HCT116 (cell line): ENCODE measurements at regions not wholly inside any gene's neighbourhood (a gene's known extent, or its start where the extent isn't known, plus 50 kb on each side); places are given as distances from the start of the nearest gene placed in this dataset.

Experiments used
- ATAC-seq: fragments of 200-7000 bp; cut with Tn5 transposase; 2 replicates; pipeline ENCODE4 v1.9.1; 2020; ENCODE audit warnings: mild to moderate bottlenecking, moderate library complexity
- BruUV-seq: library from RNA; stranded (reverse); fragments of 400-500 nt; replicated peaks from 2 replicates; lab custom pipeline; 2021; lab: Mats Ljungman, UMichigan
- CTCF ChIA-PET: fragments of 300-600 bp; sonication (Branson Sonifier 250); formaldehyde crosslinking; loops from one replicate; lab custom pipeline; 2021; ENCODE audit warnings: antibody characterized with exemption; lab: Charles Lee
- POLR2A ChIA-PET: fragments of 300-600, 350-600 bp; sonication (Branson Sonifier 250); formaldehyde crosslinking; loops from one replicate; lab custom pipeline; 2021; ENCODE audit warnings: antibody characterized with exemption; lab: Charles Lee
- RAD21 ChIA-PET, 2 experiments: fragments of 300-600 bp; sonication (Branson Sonifier 250); formaldehyde crosslinking; loops; one replicate each; lab custom pipeline; 2023; ENCODE audit warnings: low total read pairs in 2 of 2; ENCODE audit not compliant: uncharacterized antibody in 2 of 2, unreplicated experiment in 2 of 2, low non-redundant PET in 1 of 2; lab: Charles Lee
- DNase-seq: peaks from one replicate; pipeline ENCODE4 v3.0.0-alpha.2; 2010; ENCODE audit warnings: low read depth, low spot score
- H2AFZ ChIP-seq: fragments of 200-600 bp; shearing (Covaris generic), sonication (generic); 2 replicates; pipeline ENCODE4 v1.6.1; 2017; ENCODE audit warnings: low read depth, mixed run types, mixed read lengths, antibody characterized with exemption, low read length; ENCODE audit not compliant: poor library complexity, severe bottlenecking
- H3K27ac ChIP-seq: 2 replicates; pipeline ENCODE4 v1.5.1; 2012; ENCODE audit warnings: low read depth, low read length
- H3K27me3 ChIP-seq: fragments of 200-600 bp; sonication (generic); 2 replicates; pipeline ENCODE4 v1.6.1; 2016; ENCODE audit warnings: mixed run types, low read length, mixed read lengths; ENCODE audit not compliant: insufficient read depth
- H3K36me3 ChIP-seq, 2 experiments: fragments of 200-500 bp in 1 of 2; fragments of 200-600 bp in 1 of 2; sonication (Bioruptor generic) in 1 of 2; sonication (generic) in 1 of 2; 2 replicates each; pipeline versions ENCODE4 v1.5.1 to v1.6.1; 2014 to 2016; ENCODE audit warnings: low read length in 2 of 2, inconsistent platforms in 1 of 2, mixed read lengths in 1 of 2, mixed run types in 1 of 2; ENCODE audit not compliant: insufficient read depth in 2 of 2, control insufficient read depth in 1 of 2
- H3K4me1 ChIP-seq, 2 experiments: fragments of 200-600 bp in 1 of 2; sonication (generic) in 1 of 2; 2 replicates each; pipeline versions ENCODE4 v1.5.1 to v1.6.1; 2012 to 2017; ENCODE audit warnings: low read length in 2 of 2, inconsistent platforms in 1 of 2, mild to moderate bottlenecking in 1 of 2, mixed read lengths in 1 of 2, mixed run types in 1 of 2, moderate library complexity in 1 of 2; ENCODE audit not compliant: insufficient read depth in 2 of 2, control insufficient read depth in 1 of 2
- H3K4me2 ChIP-seq: fragments of 200-600 bp; sonication (generic); 2 replicates; pipeline ENCODE4 v1.6.1; 2017; ENCODE audit warnings: mixed run types, low read length, mixed read lengths
- H3K4me3 ChIP-seq, 2 experiments: fragments of 200-600 bp in 1 of 2; sonication (generic) in 1 of 2; replicated peaks in 1 of 2; 2 replicates each; pipeline ENCODE4 v1.5.1; 2011 to 2016; ENCODE audit warnings: low read length in 2 of 2, control low read depth in 1 of 2, low read depth in 1 of 2, mild to moderate bottlenecking in 1 of 2, mixed read lengths in 1 of 2, mixed run types in 1 of 2
- H3K79me2 ChIP-seq: fragments of 200-600 bp; sonication (generic); 2 replicates; pipeline ENCODE4 v1.6.1; 2017; ENCODE audit warnings: mild to moderate bottlenecking, mixed run types, low read length, moderate library complexity, mixed read lengths; ENCODE audit not compliant: insufficient read depth
- H3K9ac ChIP-seq: fragments of 200-600 bp; sonication (generic); 2 replicates; pipeline ENCODE4 v1.6.1; 2016; ENCODE audit warnings: low read length, mixed read lengths
- H3K9me2 ChIP-seq: fragments of 200-600 bp; sonication (generic), shearing (Covaris generic); 2 replicates; pipeline ENCODE4 v1.6.1; 2017; ENCODE audit warnings: mixed run types, mild to moderate bottlenecking, moderate library complexity; ENCODE audit not compliant: insufficient read depth
- H3K9me3 ChIP-seq, 2 experiments: fragments of 200-500 bp in 1 of 2; fragments of 200-600 bp in 1 of 2; sonication (Bioruptor generic) in 1 of 2; sonication (generic) in 1 of 2; 2 replicates each; pipeline ENCODE4 v1.6.1; 2014 to 2017; ENCODE audit warnings: low read length in 2 of 2, mixed read lengths in 2 of 2, inconsistent platforms in 1 of 2, low read depth in 1 of 2, mild to moderate bottlenecking in 1 of 2, mixed run types in 1 of 2, moderate library complexity in 1 of 2; ENCODE audit not compliant: control insufficient read depth in 1 of 2, insufficient read depth in 1 of 2
- H4K20me1 ChIP-seq: fragments of 200-600 bp; sonication (generic), shearing (Covaris generic); 2 replicates; pipeline ENCODE4 v1.6.1; 2017; ENCODE audit warnings: mixed run types, mild to moderate bottlenecking, moderate library complexity; ENCODE audit not compliant: insufficient read depth
- ATF3 ChIP-seq: IDR thresholded peaks from 2 replicates; pipeline ENCODE4 v1.6.1; 2012
- EZH2phosphoT487 ChIP-seq: fragments of 200-600 bp; IDR thresholded peaks from 2 replicates; pipeline ENCODE4 v1.6.1; 2018; ENCODE audit warnings: antibody characterized with exemption, borderline replicate concordance
- TCF7L2 ChIP-seq: IDR thresholded peaks from 2 replicates; pipeline ENCODE4 v1.7.0; 2011; ENCODE audit warnings: borderline replicate concordance, inconsistent platforms; ENCODE audit not compliant: insufficient read depth, insufficient read length; ENCODE audit errors: extremely low read depth
- YY1 ChIP-seq: IDR thresholded peaks from 2 replicates; pipeline ENCODE4 v1.6.1; 2011; ENCODE audit warnings: low read length, low read depth, moderate library complexity, mild to moderate bottlenecking; ENCODE audit not compliant: insufficient replicate concordance; ENCODE audit errors: extremely low read depth
- ZNF274 ChIP-seq: fragments of 200-500 bp; sonication (Bioruptor generic); IDR thresholded peaks from 2 replicates; pipeline ENCODE4 v1.6.1; 2014; ENCODE audit warnings: mild to moderate bottlenecking, low read depth, low read length, inconsistent platforms
- intact Hi-C: fragments of 100-400 bp; cut with micrococcal nuclease; formaldehyde crosslinking; loops from 2 replicates; pipeline ENCODE4 v1.10.0; 2022

GRCh38 chr12:127233016-127233415 is 1034.0 kb upstream of the TMEM132C start:
- H3K27ac ChIP-seq = no peak overlapping the region
- BruUV-seq = no TSS peak
- CTCF ChIA-PET = no interaction called here
- H4K20me1 ChIP-seq = no peaks in the 10 kb centered on the region
- ATAC-seq (no peak), DNase-seq (no peak)
- no peaks in the 10 kb centered on the region for H3K79me2 ChIP-seq
- H3K4me1 ChIP-seq = peaks cover 0 to 15% of the 10 kb centered on the region in 2 experiments; a peak in 2 of 4 replicates
- no peaks in the 10 kb centered on the region for H3K36me3 ChIP-seq
- no peaks in the 10 kb centered on the region for H3K9me2 ChIP-seq
- H3K27me3 ChIP-seq = no peaks in the 10 kb centered on the region
- no peak for TF ChIP-seq EZH2phosphoT487
- TF ChIP-seq TCF7L2 = no peak
- TF ChIP-seq, all 23 proteins: peak for 0
- Histone ChIP-seq H3K4me3 (no peak overlapping the region), H3K4me2 (no peak overlapping the region), H2AFZ (no peak overlapping the region), H3K9ac (no peak overlapping the region), H3K9me3 (no peaks in the 10 kb centered on the region)
- ChIA-PET POLR2A (no interaction called here), RAD21 (no interaction called here)
- intact Hi-C loops = no loop called here

DNA sequence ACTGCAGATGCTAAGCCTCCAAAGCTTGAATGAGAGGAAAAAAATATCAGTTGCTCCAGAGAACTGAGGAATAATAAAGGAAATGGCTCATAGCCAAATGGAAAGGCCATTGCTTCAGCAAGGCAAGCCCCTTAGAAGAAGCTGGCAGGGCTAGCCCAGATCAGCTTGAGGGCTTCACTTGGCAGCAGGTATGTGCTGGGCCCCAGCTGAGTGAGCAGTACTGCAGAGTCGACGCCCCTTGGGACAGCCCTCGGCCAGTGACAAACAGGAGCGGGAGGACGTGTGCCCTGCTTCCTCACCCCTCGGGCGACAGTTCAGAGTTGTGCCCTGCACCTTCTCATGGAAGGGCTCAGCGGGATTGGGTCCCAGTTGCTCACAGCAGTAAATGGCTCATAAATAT is 1031.2 kb upstream of the TMEM132C start:
- no peak overlapping the region for H3K27ac ChIP-seq
- no peak overlapping the region for H3K9ac ChIP-seq
- RAD21 ChIA-PET = no interaction called here
- H3K9me2 ChIP-seq = no peaks in the 10 kb centered on the region
- peaks cover 0 to 8% of the 10 kb centered on the region in 2 experiments; a peak in 2 of 4 replicates for H3K4me1 ChIP-seq
- no peaks in the 10 kb centered on the region for H3K9me3 ChIP-seq
- no peak for TF ChIP-seq TCF7L2
- TF ChIP-seq YY1 = no peak
- TF ChIP-seq ATF3 = no peak
- TF ChIP-seq ZNF274 = no peak
- TF ChIP-seq, all 23 proteins: peak for 0
- Histone ChIP-seq H3K4me3 (no peak overlapping the region), H3K4me2 (no peak overlapping the region), H4K20me1 (no peaks in the 10 kb centered on the region), H3K27me3 (no peaks in the 10 kb centered on the region), H3K36me3 (no peaks in the 10 kb centered on the region), H2AFZ (no peak overlapping the region), H3K79me2 (no peaks in the 10 kb centered on the region)
- intact Hi-C loops = no loop called here
- no TSS peak for BruUV-seq
- ChIA-PET POLR2A (no interaction called here), CTCF (no interaction called here)
- no peak for DNase-seq
- ATAC-seq = no peak
